Neural progenitor cell (in vitro differentiated cells): ENCODE measurements at regions not wholly inside any gene's neighbourhood (a gene's known extent, or its start where the extent isn't known, plus 50 kb on each side); places are given as distances from the start of the nearest gene placed in this dataset.

Source experiments
- DNase-seq: peaks from one replicate; pipeline ENCODE4 v3.0.0-alpha.2; 2016; ENCODE audit warnings: low spot score
- H2AFZ ChIP-seq: fragments of 200-600 bp; sonication (generic); replicated peaks from 2 replicates; pipeline ENCODE4 v1.6.1; 2016; ENCODE audit warnings: antibody characterized with exemption
- H3F3A ChIP-seq: fragments of 200-600 bp; sonication (generic); 2 replicates; pipeline ENCODE4 v1.6.1; 2016; ENCODE audit warnings: antibody characterized with exemption, low read depth
- H3K27ac ChIP-seq: fragments of 200-600 bp; sonication (generic); 2 replicates; pipeline ENCODE4 v1.5.1; 2016; ENCODE audit warnings: mild to moderate bottlenecking
- H3K27me3 ChIP-seq: fragments of 200-600 bp; sonication (generic); 2 replicates; pipeline ENCODE4 v1.6.1; 2016; ENCODE audit warnings: mild to moderate bottlenecking, moderate library complexity
- H3K36me3 ChIP-seq: fragments of 200-600 bp; sonication (generic); 2 replicates; pipeline ENCODE4 v1.5.1; 2016
- H3K4me1 ChIP-seq: fragments of 200-600 bp; sonication (generic); 2 replicates; pipeline ENCODE4 v1.6.1; 2016; ENCODE audit warnings: mixed run types
- H3K4me2 ChIP-seq: fragments of 200-600 bp; sonication (generic); 2 replicates; pipeline ENCODE4 v1.6.1; 2016
- H3K4me3 ChIP-seq: fragments of 200-600 bp; sonication (generic); 2 replicates; pipeline ENCODE4 v1.5.1; 2016
- H3K79me2 ChIP-seq: fragments of 200-600 bp; sonication (generic); 2 replicates; pipeline ENCODE4 v1.6.1; 2016; ENCODE audit warnings: low read depth
- H3K9ac ChIP-seq: fragments of 200-600 bp; sonication (generic); 2 replicates; pipeline ENCODE4 v1.6.1; 2016
- H3K9me3 ChIP-seq: fragments of 200-600 bp; sonication (generic); 2 replicates; pipeline ENCODE4 v1.5.1; 2016; ENCODE audit warnings: low read depth
- H4K20me1 ChIP-seq: fragments of 200-600 bp; sonication (generic); 2 replicates; pipeline ENCODE4 v1.6.1; 2016; ENCODE audit warnings: low read depth
- H3K27ac Mint-ChIP-seq: 3 replicates; pipeline ENCODE4 v1.8.0; 2021; ENCODE audit warnings: mixed read lengths
- H3K27me3 Mint-ChIP-seq: 2 replicates; pipeline ENCODE4 v1.8.0; 2022; ENCODE audit warnings: low read depth, mild to moderate bottlenecking, inconsistent platforms, moderate library complexity, mixed read lengths; ENCODE audit not compliant: insufficient read depth
- H3K36me3 Mint-ChIP-seq: 3 replicates; pipeline ENCODE4 v1.8.0; 2021; ENCODE audit warnings: mixed read lengths
- H3K4me1 Mint-ChIP-seq: 3 replicates; pipeline ENCODE4 v1.8.0; 2021; ENCODE audit warnings: mixed read lengths
- H3K4me3 Mint-ChIP-seq: 3 replicates; pipeline ENCODE4 v1.8.0; 2021; ENCODE audit warnings: mild to moderate bottlenecking, moderate library complexity, mixed read lengths
- H3K9me3 Mint-ChIP-seq: 3 replicates; pipeline ENCODE4 v1.8.0; 2020; ENCODE audit warnings: mixed read lengths
- CTCF ChIP-seq: fragments of 200-600 bp; sonication (generic); IDR thresholded peaks from 2 replicates; pipeline ENCODE4 v1.5.1; 2017; ENCODE audit warnings: antibody characterized with exemption, mild to moderate bottlenecking
- EZH2 ChIP-seq: fragments of 200-600 bp; sonication (generic); IDR thresholded peaks from 2 replicates; pipeline ENCODE4 v1.6.1; 2017; ENCODE audit warnings: antibody characterized with exemption, mild to moderate bottlenecking, moderate library complexity
- EZH2phosphoT487 ChIP-seq: fragments of 200-600 bp; sonication (generic); IDR thresholded peaks from 2 replicates; pipeline ENCODE4 v1.6.1; 2017; ENCODE audit warnings: antibody characterized with exemption

- Histone ChIP-seq H4K20me1 (no peaks in the 10 kb centered on the region), H3K4me1 (no peaks in the 10 kb centered on the region), H3K36me3 (peaks cover 9% of the 10 kb centered on the region), H3K4me3 (no peak overlapping the region), H2AFZ (no peak overlapping the region), H3K27me3 (no peaks in the 10 kb centered on the region), H3K4me2 (no peak overlapping the region), H3K9ac (no peak overlapping the region), H3F3A (no peaks in the 10 kb centered on the region), H3K9me3 (no peaks in the 10 kb centered on the region), H3K27ac (no peak overlapping the region), H3K79me2 (no peaks in the 10 kb centered on the region)
- TF ChIP-seq EZH2 (no peak), CTCF (no peak), EZH2phosphoT487 (no peak)
- Mint-ChIP-seq H3K4me1 (no peaks in the 10 kb centered on the region), H3K27me3 (no peaks in the 10 kb centered on the region), H3K9me3 (no peaks in the 10 kb centered on the region), H3K27ac (no peak overlapping the region), H3K4me3 (no peak overlapping the region), H3K36me3 (peaks cover 29% of the 10 kb centered on the region)
- no peak for DNase-seq
Observed at GRCh38 chr4:125482822-125483221, 168.1 kb downstream of the FAT4 start.

GRCh38 chr4:125483278-125483677 lies 168.5 kb downstream of the FAT4 start:
- H3K9me3 Mint-ChIP-seq: no peaks in the 10 kb centered on the region
- no peak overlapping the region for H3K27ac ChIP-seq
- H3K36me3 Mint-ChIP-seq: peaks cover 33% of the 10 kb centered on the region
- H2AFZ ChIP-seq: no peak overlapping the region
- no peak for DNase-seq
- H3K4me1 Mint-ChIP-seq: no peaks in the 10 kb centered on the region
- H3K27ac Mint-ChIP-seq: no peak overlapping the region
- no peak for TF ChIP-seq EZH2phosphoT487
- no peak for TF ChIP-seq CTCF
- no peak for TF ChIP-seq EZH2
- no peak overlapping the region for H3K4me3 Mint-ChIP-seq
- no peaks in the 10 kb centered on the region for H3K27me3 ChIP-seq
- H3K9me3 ChIP-seq: no peaks in the 10 kb centered on the region
- H3F3A ChIP-seq: no peaks in the 10 kb centered on the region
- H4K20me1 ChIP-seq: no peaks in the 10 kb centered on the region
- H3K9ac ChIP-seq: no peak overlapping the region
- no peak overlapping the region for H3K4me2 ChIP-seq
- no peaks in the 10 kb centered on the region for H3K79me2 ChIP-seq
- H3K4me3 ChIP-seq: no peak overlapping the region
- peaks cover 9% of the 10 kb centered on the region for H3K36me3 ChIP-seq
- H3K4me1 ChIP-seq: no peaks in the 10 kb centered on the region
- H3K27me3 Mint-ChIP-seq: no peaks in the 10 kb centered on the region

- Histone ChIP-seq H3K9me3 (no peaks in the 10 kb centered on the region), H3K4me3 (no peak overlapping the region), H3K27ac (no peak overlapping the region), H3K9ac (no peak overlapping the region), H3K4me1 (no peaks in the 10 kb centered on the region), H3F3A (no peaks in the 10 kb centered on the region), H2AFZ (no peak overlapping the region), H3K79me2 (no peaks in the 10 kb centered on the region), H3K27me3 (no peaks in the 10 kb centered on the region), H3K36me3 (peaks cover 9% of the 10 kb centered on the region), H4K20me1 (no peaks in the 10 kb centered on the region), H3K4me2 (no peak overlapping the region)
- no peak overlapping the region for H3K4me3 Mint-ChIP-seq
- peaks cover 30% of the 10 kb centered on the region for H3K36me3 Mint-ChIP-seq
- no peak overlapping the region for H3K27ac Mint-ChIP-seq
- H3K4me1 Mint-ChIP-seq: no peaks in the 10 kb centered on the region
- no peaks in the 10 kb centered on the region for H3K9me3 Mint-ChIP-seq
- H3K27me3 Mint-ChIP-seq: no peaks in the 10 kb centered on the region
- no peak for DNase-seq
- no peak for TF ChIP-seq EZH2
- TF ChIP-seq CTCF: no peak
- TF ChIP-seq EZH2phosphoT487: no peak
Observed at GRCh38 chr4:125484912-125485311, 170.2 kb downstream of the FAT4 start.
